HEK293T (cell line): ENCODE measurements at regions not wholly inside any gene's neighbourhood (a gene's known extent, or its start where the extent isn't known, plus 50 kb on each side); places are given as distances from the start of the nearest gene placed in this dataset.

Experiments
- BHLHE40 ChIP-seq: fragments of 450-650 bp; IDR thresholded peaks from 2 replicates; pipeline ENCODE4 v1.6.1; 2016; ENCODE audit warnings: mild to moderate bottlenecking, moderate library complexity, borderline replicate concordance
- FOXA1 ChIP-seq: fragments of 450-650 bp; IDR thresholded peaks from 2 replicates; pipeline ENCODE4 v1.6.1; 2016; ENCODE audit warnings: mild to moderate bottlenecking
- FOXM1 ChIP-seq: fragments of 450-650 bp; IDR thresholded peaks from 2 replicates; pipeline ENCODE4 v1.6.1; 2017; ENCODE audit warnings: mild to moderate bottlenecking, borderline replicate concordance
- HDGF ChIP-seq: fragments of 450-650 bp; IDR thresholded peaks from 2 replicates; pipeline ENCODE4 v1.6.1; 2017; ENCODE audit warnings: antibody characterized with exemption, borderline replicate concordance
- SP1 ChIP-seq: fragments of 450-650 bp; IDR thresholded peaks from 2 replicates; pipeline ENCODE4 v1.6.1; 2017
- TARDBP ChIP-seq: fragments of 450-650 bp; IDR thresholded peaks from 2 replicates; pipeline ENCODE4 v1.6.1; 2016

- TF ChIP-seq TARDBP (no peak), SP1 (no peak), BHLHE40 (no peak), HDGF (no peak), FOXM1 (no peak), FOXA1 (no peak)
Observed at GRCh38 chr4:11729548-11729947, 300.9 kb upstream of the HS3ST1 start.
